Naive thymus-derived CD8-positive, alpha-beta T cell (primary cell): ENCODE measurements at regions not wholly inside any gene's neighbourhood (a gene's known extent, or its start where the extent isn't known, plus 50 kb on each side); places are given as distances from the start of the nearest gene placed in this dataset.

Experiments
- ATAC-seq, 2 donors: fragments of 150-1000 bp; cut with Tn5 transposase in 1 of 2; sonication (Bioruptor Pico), chemical (Tn5 transposase) in 1 of 2; 1 replicate in 1 of 2; 2 replicates in 1 of 2; pipeline ENCODE4 v1.10.0; 2021; ENCODE audit warnings: mild to moderate bottlenecking in 2 of 2, moderate library complexity in 2 of 2
- POLR2A ChIA-PET: fragments of 350-600 bp; sonication (Branson Sonifier 250); formaldehyde crosslinking; loops from one replicate; lab custom pipeline; 2021; ENCODE audit warnings: antibody characterized with exemption; lab: Charles Lee
- DNase-seq, 10 donors: peaks; one replicate each; pipeline versions ENCODE4 v3.0.0 to v3.0.0-alpha.2; 2020 to 2022
- H3K27ac Mint-ChIP-seq, 10 donors: one replicate each; pipeline ENCODE4 v1.8.0; 2020 to 2022; ENCODE audit warnings: mild to moderate bottlenecking in 10 of 10, mixed read lengths in 10 of 10, moderate library complexity in 4 of 10, inconsistent platforms in 1 of 10
- H3K27me3 Mint-ChIP-seq, 5 donors: one replicate each; pipeline ENCODE4 v1.8.0; 2021 to 2022; ENCODE audit warnings: mixed read lengths in 5 of 5
- H3K36me3 Mint-ChIP-seq, 3 donors: one replicate each; pipeline ENCODE4 v1.8.0; 2020 to 2022; ENCODE audit warnings: mixed read lengths in 3 of 3, mild to moderate bottlenecking in 2 of 3, inconsistent platforms in 1 of 3
- H3K4me1 Mint-ChIP-seq, 4 donors: one replicate each; pipeline ENCODE4 v1.8.0; 2021 to 2022; ENCODE audit warnings: mixed read lengths in 4 of 4
- H3K4me3 Mint-ChIP-seq, 10 donors: one replicate each; pipeline ENCODE4 v1.8.0; 2020 to 2022; ENCODE audit warnings: mild to moderate bottlenecking in 10 of 10, mixed read lengths in 10 of 10, moderate library complexity in 6 of 10, inconsistent platforms in 1 of 10
- H3K9me3 Mint-ChIP-seq, 9 donors: one replicate each; pipeline ENCODE4 v1.8.0; 2020 to 2022; ENCODE audit warnings: mixed read lengths in 9 of 9, mild to moderate bottlenecking in 3 of 9, inconsistent platforms in 1 of 9, moderate library complexity in 1 of 9

GRCh38 chr15:26477044-26477443 is 295.8 kb downstream of the GABRB3 start:
- POLR2A ChIA-PET, result no interaction called here
- H3K4me1 Mint-ChIP-seq, result no peaks in the 10 kb centered on the region
- peaks cover 0 to 28% (median 14%) of the 10 kb centered on the region in 9 donors for H3K9me3 Mint-ChIP-seq
- DNase-seq (no peak), ATAC-seq (no peak)
- no peak overlapping the region for H3K27ac Mint-ChIP-seq
- H3K36me3 Mint-ChIP-seq, result no peaks in the 10 kb centered on the region
- no peak overlapping the region for H3K4me3 Mint-ChIP-seq
- no peaks in the 10 kb centered on the region for H3K27me3 Mint-ChIP-seq

DNA sequence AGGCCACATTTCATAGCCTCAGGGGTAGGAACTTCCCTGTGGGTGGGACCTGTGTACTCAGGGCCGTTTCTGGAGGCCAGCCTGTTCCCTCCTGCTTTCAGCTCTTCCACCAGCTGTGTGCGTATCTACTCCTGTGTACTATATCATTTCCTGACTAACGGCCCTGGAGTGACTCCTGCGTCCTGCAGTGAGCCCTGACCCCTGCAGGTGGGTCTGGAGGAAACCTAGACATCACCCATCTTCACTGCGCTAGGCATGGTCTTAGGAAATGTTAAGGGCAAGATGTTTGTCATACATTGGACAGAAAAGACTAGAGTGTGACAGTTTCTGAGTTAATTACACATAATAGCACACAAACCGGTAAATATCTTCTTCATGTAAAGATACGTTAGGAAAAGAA is 297.3 kb downstream of the GABRB3 start:
- POLR2A ChIA-PET, result no interaction called here
- H3K27ac Mint-ChIP-seq, result no peak overlapping the region
- no peak overlapping the region for H3K4me3 Mint-ChIP-seq
- H3K4me1 Mint-ChIP-seq, result no peaks in the 10 kb centered on the region
- H3K9me3 Mint-ChIP-seq, result peaks cover 0 to 26% (median 17%) of the 10 kb centered on the region in 9 donors
- no peaks in the 10 kb centered on the region for H3K27me3 Mint-ChIP-seq
- DNase-seq (no peak), ATAC-seq (no peak)
- no peaks in the 10 kb centered on the region for H3K36me3 Mint-ChIP-seq

DNA sequence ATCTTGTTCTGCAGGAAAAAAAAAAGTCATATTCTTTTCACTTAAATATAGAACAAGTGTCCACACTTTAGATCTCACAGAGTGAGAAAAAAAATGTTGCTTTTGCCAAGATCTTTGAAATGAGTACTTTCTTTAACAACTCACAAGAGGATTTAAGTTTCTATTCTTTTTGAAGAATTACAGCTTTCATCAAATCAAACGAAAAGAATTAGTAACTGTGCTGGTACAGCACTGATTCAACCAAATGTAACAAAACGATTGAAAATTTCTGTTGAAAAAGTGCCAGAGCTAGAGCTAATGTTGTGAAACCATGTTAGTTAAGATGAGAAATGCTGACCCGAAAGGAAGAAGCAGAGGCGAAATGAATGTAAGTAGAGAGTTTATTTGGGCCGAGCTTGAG is 300.2 kb downstream of the GABRB3 start:
- Mint-ChIP-seq H3K9me3 (peaks cover 1 to 34% (median 15%) of the 10 kb centered on the region in 9 donors), H3K27ac (no peak overlapping the region), H3K36me3 (no peaks in the 10 kb centered on the region), H3K4me3 (no peak overlapping the region), H3K4me1 (no peaks in the 10 kb centered on the region), H3K27me3 (no peaks in the 10 kb centered on the region)
- POLR2A ChIA-PET, result no interaction called here
- DNase-seq (no peak), ATAC-seq (no peak)

- POLR2A ChIA-PET, result no interaction called here
- ATAC-seq, result no peak
- Mint-ChIP-seq H3K27me3 (peaks cover 0 to 4% (median 0%) of the 10 kb centered on the region in 5 donors), H3K36me3 (peaks cover 0 to 12% (median under 1%) of the 10 kb centered on the region in 3 donors), H3K4me1 (no peaks in the 10 kb centered on the region), H3K27ac (no peak overlapping the region), H3K4me3 (no peak overlapping the region), H3K9me3 (peaks cover 0 to 60% (median 32%) of the 10 kb centered on the region in 9 donors)
- no peak for DNase-seq
Measured at GRCh38 chr15:26461847-26462608, 310.8 kb downstream of the GABRB3 start.

DNA sequence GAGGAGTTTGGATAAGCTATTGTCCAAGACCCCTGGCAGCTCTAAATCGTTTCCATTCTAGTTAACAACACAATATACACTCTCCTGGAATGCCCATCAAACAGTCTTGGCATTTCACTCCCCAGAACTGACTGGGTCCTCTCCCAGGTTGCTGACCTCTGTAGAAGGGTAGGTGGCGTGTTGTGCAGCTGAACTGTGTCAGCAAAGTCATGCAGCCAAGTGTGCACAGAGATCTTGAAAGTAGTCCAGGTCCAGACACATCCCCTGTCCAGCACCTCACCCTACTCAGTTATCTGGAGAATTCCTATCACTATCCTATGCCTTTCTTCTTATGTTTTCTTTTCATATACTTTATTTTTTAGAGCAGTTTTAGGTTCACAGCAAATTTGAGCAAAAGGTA is 312.7 kb downstream of the GABRB3 start:
- Mint-ChIP-seq H3K4me1 (no peaks in the 10 kb centered on the region), H3K27ac (no peak overlapping the region), H3K4me3 (no peak overlapping the region)

DNA sequence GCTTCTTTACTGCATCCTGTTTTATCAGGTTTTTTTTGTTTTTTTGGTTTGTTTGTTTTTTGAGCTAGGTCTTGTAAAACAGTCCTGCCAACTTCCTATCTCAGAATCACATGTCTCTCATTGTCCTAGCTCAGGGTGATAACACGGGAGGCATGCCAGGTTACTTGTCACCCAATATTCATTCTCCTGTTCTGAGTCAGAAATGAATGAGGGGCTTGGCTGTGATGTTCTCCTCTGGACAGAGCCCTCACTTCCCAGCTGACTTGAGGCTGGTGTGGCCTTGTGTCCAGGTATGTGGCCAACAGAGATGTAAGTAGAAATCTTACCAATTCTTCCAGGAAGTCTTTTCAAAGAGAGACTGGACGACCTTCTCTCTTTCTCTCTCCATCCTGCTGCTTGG is 317.0 kb downstream of the GABRB3 start:
- H3K9me3 Mint-ChIP-seq, result peaks cover 0 to 59% (median 25%) of the 10 kb centered on the region in 9 donors
- POLR2A ChIA-PET, result no interaction called here
- peaks cover 0 to under 1% (median 0%) of the 10 kb centered on the region in 5 donors for H3K27me3 Mint-ChIP-seq
- DNase-seq (no peak), ATAC-seq (no peak)
- H3K4me3 Mint-ChIP-seq, result no peak overlapping the region
- peaks cover 0 to 20% (median 3%) of the 10 kb centered on the region in 3 donors for H3K36me3 Mint-ChIP-seq
- no peak overlapping the region for H3K27ac Mint-ChIP-seq
- H3K4me1 Mint-ChIP-seq, result peaks cover 0 to 3% (median 0%) of the 10 kb centered on the region in 4 donors

More for the DNA sequence above, 312.7 kb downstream of the GABRB3 start:
- no peak for DNase-seq
- no peak for ATAC-seq
- Mint-ChIP-seq H3K27me3 (peaks cover 0 to 4% (median 0%) of the 10 kb centered on the region in 5 donors), H3K36me3 (peaks cover 0 to 12% (median 3%) of the 10 kb centered on the region in 3 donors), H3K9me3 (peaks cover 0 to 69% (median 33%) of the 10 kb centered on the region in 9 donors)
- POLR2A ChIA-PET, result no interaction called here

DNA sequence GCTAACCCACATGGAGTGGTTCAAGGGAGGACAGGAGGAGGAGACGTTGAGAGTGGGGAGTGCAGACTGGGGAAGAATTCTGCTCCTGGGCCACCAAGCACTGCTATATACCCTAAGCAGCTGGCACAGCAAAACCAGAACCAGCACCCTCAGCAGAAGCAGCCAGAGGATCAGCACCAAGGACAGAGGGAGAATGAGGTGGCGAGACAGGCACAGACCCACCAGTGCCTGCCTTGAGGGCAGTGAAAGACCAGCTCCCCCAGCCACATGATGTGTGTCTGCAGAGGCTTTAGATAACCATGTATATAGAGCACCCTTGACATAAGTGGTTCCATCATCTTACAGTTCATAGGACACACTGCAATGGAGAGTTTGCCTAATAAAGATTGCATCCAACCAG is 319.0 kb downstream of the GABRB3 start:
- no peak overlapping the region for H3K4me3 Mint-ChIP-seq
- ATAC-seq, result no peak
- POLR2A ChIA-PET, result no interaction called here
- DNase-seq, result no peak
- peaks cover 0 to 20% (median 3%) of the 10 kb centered on the region in 3 donors for H3K36me3 Mint-ChIP-seq
- H3K27me3 Mint-ChIP-seq, result peaks cover 0 to 3% (median 0%) of the 10 kb centered on the region in 5 donors
- H3K27ac Mint-ChIP-seq, result no peak overlapping the region
- peaks cover 0 to 43% (median 25%) of the 10 kb centered on the region in 9 donors for H3K9me3 Mint-ChIP-seq
- peaks cover 0 to 3% (median 0%) of the 10 kb centered on the region in 4 donors for H3K4me1 Mint-ChIP-seq

DNA sequence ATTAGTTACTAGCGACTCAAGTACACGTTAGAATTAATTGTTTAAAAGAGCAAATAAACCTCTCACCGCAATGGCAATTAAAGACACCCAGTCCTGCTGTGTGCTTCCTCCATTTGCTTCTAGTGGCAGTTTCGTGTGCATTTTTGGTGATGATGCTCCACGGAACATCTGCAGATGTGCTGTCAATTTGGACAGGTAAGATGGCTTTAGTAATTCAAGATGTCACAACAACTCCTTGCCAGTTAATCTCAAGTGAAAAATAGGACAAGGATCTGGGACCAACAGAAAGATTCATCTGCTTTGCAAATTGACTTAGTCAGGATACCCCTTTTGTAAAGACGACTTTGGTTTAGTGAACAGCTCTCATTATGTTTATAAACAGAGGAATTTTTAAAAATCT is 320.9 kb downstream of the GABRB3 start:
- DNase-seq, result no peak
- H3K9me3 Mint-ChIP-seq, result peaks cover 0 to 25% (median 18%) of the 10 kb centered on the region in 9 donors
- peaks cover 0 to 3% (median 0%) of the 10 kb centered on the region in 5 donors for H3K27me3 Mint-ChIP-seq
- peaks cover 0 to 8% (median 2%) of the 10 kb centered on the region in 3 donors for H3K36me3 Mint-ChIP-seq
- H3K4me1 Mint-ChIP-seq, result peaks cover 0 to 3% (median 0%) of the 10 kb centered on the region in 4 donors
- POLR2A ChIA-PET, result no interaction called here
- no peak overlapping the region for H3K4me3 Mint-ChIP-seq
- no peak for ATAC-seq
- no peak overlapping the region for H3K27ac Mint-ChIP-seq

DNA sequence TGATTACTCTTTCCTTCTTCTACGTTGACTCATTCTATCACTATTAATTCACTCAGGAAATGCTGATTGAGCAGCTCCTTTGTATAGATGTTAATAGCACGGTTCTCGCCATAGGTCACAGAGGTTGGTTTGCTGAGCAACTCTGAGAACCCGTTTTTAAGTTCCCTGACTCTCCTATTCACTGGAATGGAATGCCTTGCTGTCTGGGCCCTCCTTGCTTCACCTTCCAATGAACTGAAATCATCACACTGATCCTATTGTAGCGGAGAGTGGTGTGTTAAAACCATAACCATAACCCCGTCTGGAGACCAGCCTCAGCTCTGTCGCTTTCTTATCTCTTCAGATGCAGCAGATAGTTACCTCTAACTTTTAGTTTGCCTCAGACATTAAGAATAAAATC is 323.6 kb downstream of the GABRB3 start:
- ATAC-seq, result no peak
- POLR2A ChIA-PET, result no interaction called here
- H3K27me3 Mint-ChIP-seq, result peaks cover 0 to 3% (median 0%) of the 10 kb centered on the region in 5 donors
- no peak for DNase-seq
- peaks cover 0 to 19% (median 8%) of the 10 kb centered on the region in 9 donors for H3K9me3 Mint-ChIP-seq
- no peak overlapping the region for H3K4me3 Mint-ChIP-seq
- H3K4me1 Mint-ChIP-seq, result peaks cover 0 to 3% (median 0%) of the 10 kb centered on the region in 4 donors
- peaks cover 0 to 3% (median 0%) of the 10 kb centered on the region in 3 donors for H3K36me3 Mint-ChIP-seq
- H3K27ac Mint-ChIP-seq, result no peak overlapping the region

DNA sequence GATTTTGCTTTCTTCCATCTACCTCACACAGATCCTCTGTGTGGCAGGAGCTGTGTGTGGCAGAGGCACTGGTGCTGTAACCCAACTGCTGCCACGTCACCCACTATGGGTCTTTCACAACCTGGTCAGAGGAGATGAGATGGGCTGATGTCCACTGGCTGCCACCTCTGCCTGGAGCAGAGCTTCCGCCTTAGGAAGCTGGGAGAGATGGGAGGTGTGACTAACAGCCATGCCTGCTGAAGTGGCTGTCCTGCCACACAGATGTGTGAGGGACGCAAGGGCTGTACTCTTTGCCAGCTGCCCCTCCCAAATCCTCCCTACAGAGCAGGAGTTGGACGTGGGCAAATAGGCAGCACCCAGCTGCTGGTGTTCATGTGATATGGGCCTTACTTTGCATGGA is 329.5 kb downstream of the GABRB3 start:
- POLR2A ChIA-PET, result no interaction called here
- Mint-ChIP-seq H3K36me3 (peaks cover 0 to 2% (median 0%) of the 10 kb centered on the region in 3 donors), H3K4me1 (no peaks in the 10 kb centered on the region), H3K27ac (no peak overlapping the region), H3K27me3 (peaks cover 0 to 1% (median 0%) of the 10 kb centered on the region in 5 donors), H3K9me3 (peaks cover 0 to 28% (median 4%) of the 10 kb centered on the region in 9 donors), H3K4me3 (no peak overlapping the region)
- DNase-seq (no peak), ATAC-seq (no peak)

- DNase-seq (no peak), ATAC-seq (no peak)
- H3K27me3 Mint-ChIP-seq, result peaks cover 0 to 1% (median 0%) of the 10 kb centered on the region in 5 donors
- H3K4me1 Mint-ChIP-seq, result no peaks in the 10 kb centered on the region
- H3K36me3 Mint-ChIP-seq, result peaks cover 0 to 2% (median 0%) of the 10 kb centered on the region in 3 donors
- H3K9me3 Mint-ChIP-seq, result peaks cover 0 to 28% (median 4%) of the 10 kb centered on the region in 9 donors
- no peak overlapping the region for H3K27ac Mint-ChIP-seq
- H3K4me3 Mint-ChIP-seq, result no peak overlapping the region
- POLR2A ChIA-PET, result no interaction called here
Measured at GRCh38 chr15:26442680-26443079, 330.2 kb downstream of the GABRB3 start.

GRCh38 chr15:26439681-26440080 is 333.2 kb downstream of the GABRB3 start:
- H3K9me3 Mint-ChIP-seq, result peaks cover 0 to 28% (median 4%) of the 10 kb centered on the region in 9 donors
- peaks cover 0 to 1% (median 0%) of the 10 kb centered on the region in 5 donors for H3K27me3 Mint-ChIP-seq
- no peak overlapping the region for H3K4me3 Mint-ChIP-seq
- ATAC-seq (no peak), DNase-seq (no peak)
- peaks cover 0 to 2% (median 0%) of the 10 kb centered on the region in 3 donors for H3K36me3 Mint-ChIP-seq
- no peak overlapping the region for H3K27ac Mint-ChIP-seq
- POLR2A ChIA-PET, result no interaction called here
- no peaks in the 10 kb centered on the region for H3K4me1 Mint-ChIP-seq

- Mint-ChIP-seq H3K36me3 (peaks cover 0 to 1% (median 0%) of the 10 kb centered on the region in 3 donors), H3K4me1 (no peaks in the 10 kb centered on the region), H3K9me3 (peaks cover 0 to 35% (median 4%) of the 10 kb centered on the region in 9 donors), H3K27ac (no peak overlapping the region), H3K4me3 (no peak overlapping the region), H3K27me3 (peaks cover 0 to 1% (median 0%) of the 10 kb centered on the region in 5 donors)
- DNase-seq (no peak), ATAC-seq (no peak)
- POLR2A ChIA-PET, result no interaction called here
Measured at GRCh38 chr15:26438718-26439117, 334.1 kb downstream of the GABRB3 start.
